Daoy (cell line): ENCODE measurements at regions not wholly inside any gene's neighbourhood (a gene's known extent, or its start where the extent isn't known, plus 50 kb on each side); places are given as distances from the start of the nearest gene placed in this dataset.

Experiments
- DNase-seq: peaks from one replicate; pipeline ENCODE4 v3.0.0-alpha.2; 2015; ENCODE audit warnings: low read depth

- DNase-seq = peak; percentile 45
Observed at GRCh38 chr6:166106076-166106686, 61.5 kb downstream of the TBXT start.

- no peak for DNase-seq
Observed at GRCh38 chr6:166105341-166106075, 62.1 kb downstream of the TBXT start.

GRCh38 chr6:166104872-166105271 lies 62.8 kb downstream of the TBXT start:
- DNase-seq = no peak

- DNase-seq = no peak
Observed at GRCh38 chr6:166104107-166104506, 63.5 kb downstream of the TBXT start.

- no peak for DNase-seq
Observed at GRCh38 chr6:166101819-166102419, 65.7 kb downstream of the TBXT start.

GRCh38 chr6:166097914-166098522 lies 69.6 kb downstream of the TBXT start:
- DNase-seq = peak; percentile 58

GRCh38 chr6:166087852-166088251 lies 79.8 kb downstream of the TBXT start:
- DNase-seq = no peak

- no peak for DNase-seq
Observed at GRCh38 chr6:166087246-166087645, 80.4 kb downstream of the TBXT start.

GRCh38 chr6:166085500-166085899 lies 82.2 kb downstream of the TBXT start:
- DNase-seq = no peak

- no peak for DNase-seq
Observed at GRCh38 chr6:166084951-166085350, 82.7 kb downstream of the TBXT start.

- DNase-seq = no peak
Observed at GRCh38 chr6:166079841-166080240, 87.8 kb downstream of the TBXT start.

GRCh38 chr6:166078294-166078693 lies 89.4 kb downstream of the TBXT start:
- DNase-seq = peak; percentile 44

GRCh38 chr6:166076625-166077024 lies 91.0 kb downstream of the TBXT start:
- no peak for DNase-seq

GRCh38 chr6:166075925-166076324 lies 91.7 kb downstream of the TBXT start:
- no peak for DNase-seq

GRCh38 chr6:166075186-166075585 lies 92.5 kb downstream of the TBXT start:
- DNase-seq = no peak

- DNase-seq = no peak
Observed at GRCh38 chr6:166073082-166073481, 94.6 kb downstream of the TBXT start.

- no peak for DNase-seq
Observed at GRCh38 chr6:166068768-166069167, 98.9 kb downstream of the TBXT start.

- no peak for DNase-seq
Observed at GRCh38 chr6:166058064-166058739, 109.4 kb downstream of the TBXT start.

GRCh38 chr6:166057431-166057830 lies 110.2 kb downstream of the TBXT start:
- DNase-seq = no peak

- no peak for DNase-seq
Observed at GRCh38 chr6:166056637-166057036, 111.0 kb downstream of the TBXT start.

- no peak for DNase-seq
Observed at GRCh38 chr6:166055801-166056200, 111.8 kb downstream of the TBXT start.

GRCh38 chr6:166052837-166053236 lies 114.8 kb downstream of the TBXT start:
- DNase-seq = no peak
